ENCODE measurements at regions not wholly inside any gene's neighbourhood (a gene's known extent, or its start where the extent isn't known, plus 50 kb on each side); places are given as distances from the start of the nearest gene placed in this dataset.

GRCh38 chr2:192327576-192327975 is 132.8 kb upstream of the TMEFF2 start:
- TF ChIP-seq CTCF (IDR thresholded peaks at IDR 0.05) (no peak), POLR2A (IDR thresholded peaks at IDR 0.05) (no peak)
